ENCODE measurements at regions not wholly inside any gene's neighbourhood (a gene's known extent, or its start where the extent isn't known, plus 50 kb on each side); places are given as distances from the start of the nearest gene placed in this dataset.

GRCh38 chr9:115743709-115744605, 409.6 kb upstream of the PAPPA start:
- no peak for TF ChIP-seq EZH2phosphoT487 (IDR thresholded peaks at IDR 0.05; ENCODE audit: insufficient read depth, low read depth)
- no peak for TF ChIP-seq EZH2 (IDR thresholded peaks at IDR 0.05; ENCODE audit: insufficient read depth, poor library complexity, severe bottlenecking)
